ENCODE measurements at regions not wholly inside any gene's neighbourhood (a gene's known extent, or its start where the extent isn't known, plus 50 kb on each side); places are given as distances from the start of the nearest gene placed in this dataset.

- Histone ChIP-seq H2AFZ (ENCODE audit: low read depth, low read length, poor library complexity, severe bottlenecking) (peak overlapping the region; percentile 40), H3K9ac (ENCODE audit: low read length) (no peak overlapping the region), H4K20me1 (ENCODE audit: insufficient read depth) (no peaks in the 10 kb centered on the region), H3K79me2 (ENCODE audit: insufficient read depth, low read length) (no peaks in the 10 kb centered on the region), H3K4me3 (replicated peaks in 1 of 2; ENCODE audit: low read depth in 1 of 2, low read length in 2 of 2) (no peak overlapping the region), H3K36me3 (ENCODE audit: control insufficient read depth in 1 of 2, insufficient read depth in 2 of 2, low read length in 2 of 2) (no peaks in the 10 kb centered on the region), H3K4me2 (ENCODE audit: low read length) (peak overlapping the region; percentile 39), H3K27me3 (ENCODE audit: insufficient read depth, low read length) (no peaks in the 10 kb centered on the region), H3K27ac (ENCODE audit: low read depth, low read length) (no peak overlapping the region), H3K9me3 (ENCODE audit: control insufficient read depth in 1 of 2, insufficient read depth in 1 of 2, low read depth in 1 of 2, low read length in 2 of 2) (no peaks in the 10 kb centered on the region), H3K9me2 (ENCODE audit: insufficient read depth) (no peaks in the 10 kb centered on the region), H3K4me1 (ENCODE audit: control insufficient read depth in 1 of 2, insufficient read depth in 2 of 2, low read length in 2 of 2) (peaks cover 6 to 14% of the 10 kb centered on the region in 2 experiments; a peak in 3 of 4 replicates)
- DNase-seq (ENCODE audit: low read depth, low spot score), result no peak
- BruUV-seq (replicated peaks), result no TSS peak
- ChIA-PET RAD21 (ENCODE audit: low non-redundant PET in 1 of 2, low total read pairs in 2 of 2, uncharacterized antibody in 2 of 2, unreplicated experiment in 2 of 2) (no interaction called here), CTCF (no interaction called here), POLR2A (no interaction called here)
- TF ChIP-seq REST (IDR thresholded peaks at IDR 0.05; ENCODE audit: low read depth) (no peak), FOSL1 (IDR thresholded peaks at IDR 0.05; ENCODE audit: low read depth) (0 out of 2 replicates have a peak, but pooled peaks have one; percentile 34)
- peak; percentile 34; the same call in 1 of the 2 replicates for ATAC-seq
- intact Hi-C loops (cut with micrococcal nuclease), result loop anchor here (2.0 kb wide), 1 partner anchor 60 kb away; no protein-coding TSS in a partner anchor
Observed at GRCh38 chr5:66246608-66247007, 102.5 kb downstream of the SREK1 start.

GRCh38 chr5:66247176-66247960, 103.3 kb downstream of the SREK1 start:
- no peaks in the 10 kb centered on the region for H4K20me1 ChIP-seq (ENCODE audit: insufficient read depth)
- H3K4me1 ChIP-seq (ENCODE audit: control insufficient read depth in 1 of 2, insufficient read depth in 2 of 2, low read length in 2 of 2), result peaks cover 6 to 14% of the 10 kb centered on the region in 2 experiments; a peak in 3 of 4 replicates
- peak overlapping the region; percentile 40 for H2AFZ ChIP-seq (ENCODE audit: low read depth, low read length, poor library complexity, severe bottlenecking)
- DNase-seq (ENCODE audit: low read depth, low spot score) (peak; percentile 13), ATAC-seq (peak; percentile 65)
- no peaks in the 10 kb centered on the region for H3K27me3 ChIP-seq (ENCODE audit: insufficient read depth, low read length)
- no peaks in the 10 kb centered on the region for H3K9me2 ChIP-seq (ENCODE audit: insufficient read depth)
- no peaks in the 10 kb centered on the region for H3K36me3 ChIP-seq (ENCODE audit: control insufficient read depth in 1 of 2, insufficient read depth in 2 of 2, low read length in 2 of 2)
- BruUV-seq (replicated peaks), result no TSS peak
- RAD21 ChIA-PET (ENCODE audit: low non-redundant PET in 1 of 2, low total read pairs in 2 of 2, uncharacterized antibody in 2 of 2, unreplicated experiment in 2 of 2), result no interaction called here
- POLR2A ChIA-PET, result no interaction called here
- H3K4me2 ChIP-seq (ENCODE audit: low read length), result peak overlapping the region; percentile 39
- no peak overlapping the region for H3K9ac ChIP-seq (ENCODE audit: low read length)
- CTCF ChIA-PET, result no interaction called here
- H3K4me3 ChIP-seq (replicated peaks in 1 of 2; ENCODE audit: low read depth in 1 of 2, low read length in 2 of 2), result no peak overlapping the region
- H3K27ac ChIP-seq (ENCODE audit: low read depth, low read length), result no peak overlapping the region
- no peaks in the 10 kb centered on the region for H3K79me2 ChIP-seq (ENCODE audit: insufficient read depth, low read length)
- intact Hi-C loops (cut with micrococcal nuclease), result loop anchor here (2.0 kb wide), 1 partner anchor 59 kb away; no protein-coding TSS in a partner anchor
- H3K9me3 ChIP-seq (ENCODE audit: control insufficient read depth in 1 of 2, insufficient read depth in 1 of 2, low read depth in 1 of 2, low read length in 2 of 2), result no peaks in the 10 kb centered on the region
- TF ChIP-seq JUND (IDR thresholded peaks at IDR 0.05) (peak; percentile 40; the same call in 1 of the 2 replicates), ATF3 (IDR thresholded peaks at IDR 0.05) (0 out of 2 replicates have a peak, but pooled peaks have one; percentile 15), EZH2phosphoT487 (IDR thresholded peaks at IDR 0.05; ENCODE audit: borderline replicate concordance) (no peak), REST (IDR thresholded peaks at IDR 0.05; ENCODE audit: low read depth) (no peak), ZBTB33 (IDR thresholded peaks at IDR 0.05; ENCODE audit: extremely low read depth, insufficient replicate concordance, low read length) (no peak), SP1 (IDR thresholded peaks at IDR 0.05; ENCODE audit: low read depth) (0 out of 2 replicates have a peak, but pooled peaks have one; percentile 6), FOSL1 (IDR thresholded peaks at IDR 0.05; ENCODE audit: low read depth) (peak; percentile 53)
